IMR-90 (cell line): ENCODE measurements at regions not wholly inside any gene's neighbourhood (a gene's known extent, or its start where the extent isn't known, plus 50 kb on each side); places are given as distances from the start of the nearest gene placed in this dataset.

Experiments
- POLR2A ChIP-seq: IDR thresholded peaks from 2 replicates; pipeline ENCODE4 v1.6.1; 2012; ENCODE audit warnings: mild to moderate bottlenecking, low read depth, low read length
- SMC3 ChIP-seq: fragments of 150-350 bp; IDR thresholded peaks from 2 replicates; pipeline ENCODE4 v1.6.1; 2016; ENCODE audit warnings: low read depth, mild to moderate bottlenecking, antibody characterized with exemption, low read length, moderate library complexity
- TF ChIP-seq, protein P1 (sequence below): conservative IDR thresholded peaks from 2 replicates; pipeline ENCODE4 v1.5.1; 2012; ENCODE audit warnings: mild to moderate bottlenecking, low read depth, low read length, improper control_type of control experiment

- TF ChIP-seq, protein P1, sequence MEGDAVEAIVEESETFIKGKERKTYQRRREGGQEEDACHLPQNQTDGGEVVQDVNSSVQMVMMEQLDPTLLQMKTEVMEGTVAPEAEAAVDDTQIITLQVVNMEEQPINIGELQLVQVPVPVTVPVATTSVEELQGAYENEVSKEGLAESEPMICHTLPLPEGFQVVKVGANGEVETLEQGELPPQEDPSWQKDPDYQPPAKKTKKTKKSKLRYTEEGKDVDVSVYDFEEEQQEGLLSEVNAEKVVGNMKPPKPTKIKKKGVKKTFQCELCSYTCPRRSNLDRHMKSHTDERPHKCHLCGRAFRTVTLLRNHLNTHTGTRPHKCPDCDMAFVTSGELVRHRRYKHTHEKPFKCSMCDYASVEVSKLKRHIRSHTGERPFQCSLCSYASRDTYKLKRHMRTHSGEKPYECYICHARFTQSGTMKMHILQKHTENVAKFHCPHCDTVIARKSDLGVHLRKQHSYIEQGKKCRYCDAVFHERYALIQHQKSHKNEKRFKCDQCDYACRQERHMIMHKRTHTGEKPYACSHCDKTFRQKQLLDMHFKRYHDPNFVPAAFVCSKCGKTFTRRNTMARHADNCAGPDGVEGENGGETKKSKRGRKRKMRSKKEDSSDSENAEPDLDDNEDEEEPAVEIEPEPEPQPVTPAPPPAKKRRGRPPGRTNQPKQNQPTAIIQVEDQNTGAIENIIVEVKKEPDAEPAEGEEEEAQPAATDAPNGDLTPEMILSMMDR: no peak
- TF ChIP-seq SMC3 (no peak), POLR2A (no peak)
These were observed 406.0 kb downstream of the CCDC85A start for GRCh38 chr2:56589835-56590234.
